Activated CD8-positive, alpha-beta T cell treated with anti-CD3 and anti-CD28 coated beads for 36 hours (primary cell): ENCODE measurements at regions not wholly inside any gene's neighbourhood (a gene's known extent, or its start where the extent isn't known, plus 50 kb on each side); places are given as distances from the start of the nearest gene placed in this dataset.

Experiments used
- ATAC-seq: fragments of 200-7000 bp; cut with Tn5 transposase; one replicate; pipeline ENCODE4 v1.10.0; 2021; ENCODE audit warnings: mild to moderate bottlenecking, moderate library complexity
- CTCF ChIA-PET: fragments of 350-600 bp; sonication (Branson Sonifier 250); formaldehyde crosslinking; loops from one replicate; lab custom pipeline; 2021; ENCODE audit warnings: antibody characterized with exemption; lab: Charles Lee
- POLR2A ChIA-PET: fragments of 350-600 bp; sonication (Branson Sonifier 250); formaldehyde crosslinking; loops from one replicate; lab custom pipeline; 2021; ENCODE audit warnings: antibody characterized with exemption; lab: Charles Lee
- DNase-seq: peaks from one replicate; pipeline ENCODE4 v3.0.0-alpha.2; 2020
- H3K27ac Mint-ChIP-seq: one replicate; pipeline ENCODE4 v1.8.0; 2021; ENCODE audit warnings: mild to moderate bottlenecking, mixed read lengths
- H3K27me3 Mint-ChIP-seq: one replicate; pipeline ENCODE4 v1.8.0; 2021; ENCODE audit warnings: mixed read lengths
- H3K36me3 Mint-ChIP-seq: one replicate; pipeline ENCODE4 v1.8.0; 2021; ENCODE audit warnings: low read depth, mixed read lengths
- H3K4me1 Mint-ChIP-seq: one replicate; pipeline ENCODE4 v1.8.0; 2021; ENCODE audit warnings: low read depth, mixed read lengths
- H3K4me3 Mint-ChIP-seq: one replicate; pipeline ENCODE4 v1.8.0; 2021; ENCODE audit warnings: mild to moderate bottlenecking, moderate library complexity, mixed read lengths
- H3K9me3 Mint-ChIP-seq: one replicate; pipeline ENCODE4 v1.8.0; 2021; ENCODE audit warnings: mixed read lengths
- intact Hi-C: fragments of 100-400 bp; cut with micrococcal nuclease; formaldehyde crosslinking; loops from one replicate; pipeline ENCODE4 v1.10.0; 2022
- TF ChIP-seq, protein P1 (sequence below): fragments of 200-600 bp; IDR thresholded peaks from one replicate; pipeline ENCODE4 v1.8.0; 2022; ENCODE audit warnings: antibody characterized with exemption, mild to moderate bottlenecking

DNA sequence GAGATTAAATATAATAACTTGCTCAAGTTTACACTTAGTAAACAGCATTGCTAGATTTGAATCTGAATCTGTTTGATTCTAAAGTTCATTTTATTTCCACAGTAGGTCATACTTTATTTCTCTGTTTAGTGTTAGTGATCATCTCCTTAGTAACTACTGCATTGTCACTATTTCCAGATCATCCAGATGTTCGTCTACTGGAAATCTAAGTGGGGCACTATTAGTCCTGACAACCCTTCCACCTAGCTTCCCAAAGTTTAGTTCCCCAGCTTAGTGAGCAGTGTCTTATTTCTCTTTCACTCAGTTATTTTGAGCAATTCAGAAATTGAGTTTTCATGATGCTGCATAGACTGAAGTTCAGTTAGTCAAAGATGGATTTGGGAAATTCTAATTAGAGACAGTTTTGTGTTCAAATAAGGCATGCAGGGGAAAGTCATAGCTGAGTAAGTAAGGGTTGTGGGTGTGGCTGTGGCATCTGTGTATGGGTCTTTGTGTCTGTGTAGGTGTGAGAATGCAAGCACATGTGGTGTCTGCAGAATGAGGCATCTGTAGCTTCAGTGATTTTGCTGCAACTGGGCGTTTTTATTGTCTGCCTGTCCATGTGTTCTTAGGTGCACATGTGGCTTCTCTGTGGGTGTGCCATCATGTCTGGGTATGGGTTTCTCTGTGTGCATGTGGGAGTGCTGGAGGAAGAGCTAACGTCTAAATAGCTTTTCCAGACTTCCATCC, 107.3 kb downstream of the NTMT2 start:
- no peaks in the 10 kb centered on the region for H3K36me3 Mint-ChIP-seq
- DNase-seq (no peak), ATAC-seq (no peak)
- peaks cover 2% of the 10 kb centered on the region for H3K9me3 Mint-ChIP-seq
- CTCF ChIA-PET, result no interaction called here
- no peak overlapping the region for H3K4me3 Mint-ChIP-seq
- TF ChIP-seq, protein P1, sequence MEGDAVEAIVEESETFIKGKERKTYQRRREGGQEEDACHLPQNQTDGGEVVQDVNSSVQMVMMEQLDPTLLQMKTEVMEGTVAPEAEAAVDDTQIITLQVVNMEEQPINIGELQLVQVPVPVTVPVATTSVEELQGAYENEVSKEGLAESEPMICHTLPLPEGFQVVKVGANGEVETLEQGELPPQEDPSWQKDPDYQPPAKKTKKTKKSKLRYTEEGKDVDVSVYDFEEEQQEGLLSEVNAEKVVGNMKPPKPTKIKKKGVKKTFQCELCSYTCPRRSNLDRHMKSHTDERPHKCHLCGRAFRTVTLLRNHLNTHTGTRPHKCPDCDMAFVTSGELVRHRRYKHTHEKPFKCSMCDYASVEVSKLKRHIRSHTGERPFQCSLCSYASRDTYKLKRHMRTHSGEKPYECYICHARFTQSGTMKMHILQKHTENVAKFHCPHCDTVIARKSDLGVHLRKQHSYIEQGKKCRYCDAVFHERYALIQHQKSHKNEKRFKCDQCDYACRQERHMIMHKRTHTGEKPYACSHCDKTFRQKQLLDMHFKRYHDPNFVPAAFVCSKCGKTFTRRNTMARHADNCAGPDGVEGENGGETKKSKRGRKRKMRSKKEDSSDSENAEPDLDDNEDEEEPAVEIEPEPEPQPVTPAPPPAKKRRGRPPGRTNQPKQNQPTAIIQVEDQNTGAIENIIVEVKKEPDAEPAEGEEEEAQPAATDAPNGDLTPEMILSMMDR, result no peak
- H3K4me1 Mint-ChIP-seq, result peaks cover 7% of the 10 kb centered on the region
- POLR2A ChIA-PET, result interaction anchor here (0.6 kb wide), 1 partner anchor 183 kb away, joined by 3 read pairs; no protein-coding TSS in a partner anchor
- H3K27me3 Mint-ChIP-seq, result peaks cover 1% of the 10 kb centered on the region
- intact Hi-C loops, result no loop called here
- H3K27ac Mint-ChIP-seq, result no peak overlapping the region

DNA sequence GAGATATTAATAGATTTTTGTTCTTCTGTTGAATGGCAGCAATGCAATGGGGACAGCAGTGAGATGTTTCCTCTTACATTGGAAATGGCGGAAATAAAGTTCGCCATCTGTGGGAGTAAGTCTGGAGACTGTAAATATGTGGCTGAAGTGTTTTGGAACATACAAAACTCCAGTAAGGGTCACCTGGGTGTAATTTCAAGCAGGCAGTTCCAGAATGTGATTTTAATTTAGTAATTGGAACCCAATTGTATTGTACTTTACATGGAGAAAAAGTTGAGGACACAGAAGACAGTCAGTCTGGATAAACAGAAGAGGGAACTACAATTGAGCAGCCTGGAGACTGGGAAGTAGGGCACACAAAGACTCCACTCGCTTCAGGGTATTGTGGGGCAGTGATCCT, 108.6 kb downstream of the NTMT2 start:
- Mint-ChIP-seq H3K27me3 (peaks cover 3% of the 10 kb centered on the region), H3K36me3 (no peaks in the 10 kb centered on the region)

DNA sequence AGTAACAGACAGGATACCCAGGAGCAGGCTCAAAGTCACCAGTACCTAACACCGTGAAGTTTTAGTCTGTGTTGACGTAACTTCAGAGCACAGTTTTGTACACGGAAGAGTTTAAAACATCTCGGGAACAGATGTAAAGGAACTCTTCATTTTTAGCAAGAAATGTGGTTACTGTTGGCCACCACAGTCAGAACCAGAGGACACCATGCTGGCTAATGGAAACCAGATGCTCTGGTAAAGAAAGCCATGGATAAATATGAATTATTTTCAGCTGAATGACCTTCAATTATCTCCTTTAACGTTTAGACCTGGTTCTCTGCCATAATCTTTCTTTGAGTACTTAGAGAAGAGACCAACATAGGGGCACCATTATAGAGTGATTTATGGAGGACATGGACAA, 115.9 kb downstream of the NTMT2 start:
- CTCF ChIA-PET, result no interaction called here
- TF ChIP-seq, protein P1, result no peak
- Mint-ChIP-seq H3K27me3 (peaks cover 4% of the 10 kb centered on the region), H3K4me3 (no peak overlapping the region), H3K4me1 (no peaks in the 10 kb centered on the region), H3K27ac (no peak overlapping the region), H3K9me3 (no peaks in the 10 kb centered on the region), H3K36me3 (no peaks in the 10 kb centered on the region)
- no peak for ATAC-seq
- POLR2A ChIA-PET, result no interaction called here
- intact Hi-C loops, result no loop called here
- DNase-seq, result no peak

More for the DNA sequence above, 108.6 kb downstream of the NTMT2 start:
- ATAC-seq (no peak), DNase-seq (no peak)
- peaks cover 2% of the 10 kb centered on the region for H3K9me3 Mint-ChIP-seq
- intact Hi-C loops, result no loop called here
- no peaks in the 10 kb centered on the region for H3K4me1 Mint-ChIP-seq
- H3K4me3 Mint-ChIP-seq, result no peak overlapping the region
- POLR2A ChIA-PET, result no interaction called here
- CTCF ChIA-PET, result no interaction called here
- TF ChIP-seq, protein P1, result no peak
- H3K27ac Mint-ChIP-seq, result no peak overlapping the region

DNA sequence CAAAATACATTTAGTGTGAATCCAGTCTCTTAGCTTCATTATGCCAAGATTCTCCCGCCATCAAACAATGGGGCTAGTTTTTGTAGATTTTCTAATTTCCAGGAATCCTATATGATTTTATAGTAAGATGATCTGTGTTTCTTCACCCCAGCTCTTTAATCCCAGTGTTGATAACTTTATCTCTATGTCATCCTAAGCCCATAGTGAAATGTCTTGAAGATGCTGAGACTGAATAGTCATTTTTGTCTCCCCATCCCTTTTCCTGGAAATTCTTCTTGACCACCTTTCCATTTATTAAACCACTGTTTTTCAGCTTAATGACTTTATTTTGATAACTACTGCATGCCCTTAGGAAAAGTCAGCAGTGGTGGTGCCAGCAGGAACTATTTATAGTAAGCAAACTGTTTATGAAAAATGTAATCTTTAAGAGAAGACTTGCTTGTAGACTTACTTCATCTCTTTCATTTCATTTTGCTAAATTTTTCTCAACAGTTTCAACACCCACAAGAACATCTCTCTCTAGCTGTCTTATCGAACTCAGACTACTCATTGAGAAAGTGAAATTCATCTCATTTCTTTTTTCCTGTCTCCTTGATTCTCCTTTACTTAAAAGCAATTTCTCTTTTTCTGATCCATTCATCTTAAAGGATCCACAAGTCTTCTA, 116.6 kb downstream of the NTMT2 start:
- H3K4me3 Mint-ChIP-seq, result no peak overlapping the region
- CTCF ChIA-PET, result no interaction called here
- H3K36me3 Mint-ChIP-seq, result no peaks in the 10 kb centered on the region
- no peak overlapping the region for H3K27ac Mint-ChIP-seq
- H3K4me1 Mint-ChIP-seq, result no peaks in the 10 kb centered on the region
- no peaks in the 10 kb centered on the region for H3K9me3 Mint-ChIP-seq
- ATAC-seq (no peak), DNase-seq (no peak)
- TF ChIP-seq, protein P1, result no peak
- POLR2A ChIA-PET, result no interaction called here
- peaks cover 4% of the 10 kb centered on the region for H3K27me3 Mint-ChIP-seq
- intact Hi-C loops, result no loop called here

DNA sequence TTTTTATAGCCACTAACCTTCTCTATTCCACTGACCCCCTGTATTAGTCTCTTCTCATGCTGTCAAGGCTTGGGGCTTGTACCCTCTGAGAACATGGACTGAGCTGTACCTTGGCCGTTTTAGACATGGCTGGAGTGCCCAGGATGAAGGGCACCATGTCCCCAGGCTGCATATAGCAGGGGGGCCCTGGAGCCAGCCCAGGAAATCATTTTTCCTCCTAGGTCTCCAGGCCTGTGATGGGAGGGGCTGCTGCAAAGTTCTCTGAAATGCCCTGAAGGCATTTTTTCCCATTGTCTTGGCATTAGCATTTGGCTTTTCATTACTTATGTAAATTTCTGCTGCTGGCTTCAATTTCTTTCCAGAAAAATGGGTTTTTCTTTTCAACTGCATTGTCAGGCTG, 119.5 kb downstream of the NTMT2 start:
- Mint-ChIP-seq H3K4me1 (no peaks in the 10 kb centered on the region), H3K36me3 (no peaks in the 10 kb centered on the region), H3K27me3 (peaks cover 4% of the 10 kb centered on the region), H3K4me3 (no peak overlapping the region), H3K27ac (no peak overlapping the region), H3K9me3 (no peaks in the 10 kb centered on the region)
- ChIA-PET CTCF (no interaction called here), POLR2A (no interaction called here)
- TF ChIP-seq, protein P1, result no peak
- no peak for ATAC-seq
- no peak for DNase-seq
- intact Hi-C loops, result no loop called here
